ENCODE measurements at regions not wholly inside any gene's neighbourhood (a gene's known extent, or its start where the extent isn't known, plus 50 kb on each side); places are given as distances from the start of the nearest gene placed in this dataset.

- Histone ChIP-seq H3K4me1 (ENCODE audit: insufficient read depth, low read length) (no peaks in the 10 kb centered on the region), H3K9ac (ENCODE audit: low read depth, low read length) (no peak overlapping the region), H2AFZ (ENCODE audit: low read depth, low read length) (no peak overlapping the region), H3K27ac (ENCODE audit: low read length) (no peak overlapping the region), H3K79me2 (ENCODE audit: insufficient read depth, low read length) (no peaks in the 10 kb centered on the region), H3K36me3 (ENCODE audit: insufficient read depth, low read length) (no peaks in the 10 kb centered on the region), H3K9me3 (ENCODE audit: insufficient read depth, low read length, severe bottlenecking) (no peaks in the 10 kb centered on the region), H3K4me3 (ENCODE audit: low read depth in 1 of 2, low read length in 2 of 2) (no peak overlapping the region), H3K4me2 (ENCODE audit: insufficient read depth, low read length) (no peak overlapping the region), H4K20me1 (ENCODE audit: insufficient read depth, low read length) (no peaks in the 10 kb centered on the region), H3K27me3 (ENCODE audit: insufficient read depth, low read length, poor library complexity) (peaks cover 11% of the 10 kb centered on the region)
- DNase-seq (no peak), ATAC-seq (ENCODE audit: insufficient read depth, low read depth) (no peak)
- TF ChIP-seq EZH2 (IDR thresholded peaks at IDR 0.05; ENCODE audit: borderline replicate concordance, low read depth, low read length, severe bottlenecking): no peak
- TF ChIP-seq CTCF (IDR thresholded peaks at IDR 0.05; ENCODE audit: borderline replicate concordance, extremely low read depth, low read length, poor library complexity, severe bottlenecking): no peak
Observed at GRCh38 chr18:2171840-2172625, 399.3 kb downstream of the METTL4 start.

- Histone ChIP-seq H3K27me3 (ENCODE audit: insufficient read depth, low read length, poor library complexity) (peaks cover 11% of the 10 kb centered on the region), H4K20me1 (ENCODE audit: insufficient read depth, low read length) (no peaks in the 10 kb centered on the region), H3K4me3 (ENCODE audit: low read depth in 1 of 2, low read length in 2 of 2) (no peak overlapping the region), H3K9me3 (ENCODE audit: insufficient read depth, low read length, severe bottlenecking) (no peaks in the 10 kb centered on the region), H3K36me3 (ENCODE audit: insufficient read depth, low read length) (no peaks in the 10 kb centered on the region), H2AFZ (ENCODE audit: low read depth, low read length) (no peak overlapping the region), H3K4me2 (ENCODE audit: insufficient read depth, low read length) (no peak overlapping the region), H3K27ac (ENCODE audit: low read length) (no peak overlapping the region), H3K9ac (ENCODE audit: low read depth, low read length) (no peak overlapping the region), H3K79me2 (ENCODE audit: insufficient read depth, low read length) (no peaks in the 10 kb centered on the region), H3K4me1 (ENCODE audit: insufficient read depth, low read length) (no peaks in the 10 kb centered on the region)
- ATAC-seq (ENCODE audit: insufficient read depth, low read depth) (no peak), DNase-seq (no peak)
- TF ChIP-seq CTCF (IDR thresholded peaks at IDR 0.05; ENCODE audit: borderline replicate concordance, extremely low read depth, low read length, poor library complexity, severe bottlenecking) (no peak), EZH2 (IDR thresholded peaks at IDR 0.05; ENCODE audit: borderline replicate concordance, low read depth, low read length, severe bottlenecking) (no peak)
Observed at GRCh38 chr18:2172881-2173280, 398.4 kb downstream of the METTL4 start.

- no peak overlapping the region for H3K27ac ChIP-seq (ENCODE audit: low read length)
- H3K9ac ChIP-seq (ENCODE audit: low read depth, low read length): no peak overlapping the region
- no peak overlapping the region for H2AFZ ChIP-seq (ENCODE audit: low read depth, low read length)
- TF ChIP-seq EZH2 (IDR thresholded peaks at IDR 0.05; ENCODE audit: borderline replicate concordance, low read depth, low read length, severe bottlenecking) (no peak), CTCF (IDR thresholded peaks at IDR 0.05; ENCODE audit: borderline replicate concordance, extremely low read depth, low read length, poor library complexity, severe bottlenecking) (no peak)
- H3K36me3 ChIP-seq (ENCODE audit: insufficient read depth, low read length): no peaks in the 10 kb centered on the region
- no peak overlapping the region for H3K4me3 ChIP-seq (ENCODE audit: low read depth in 1 of 2, low read length in 2 of 2)
- no peaks in the 10 kb centered on the region for H3K4me1 ChIP-seq (ENCODE audit: insufficient read depth, low read length)
- H3K27me3 ChIP-seq (ENCODE audit: insufficient read depth, low read length, poor library complexity): peaks cover 11% of the 10 kb centered on the region
- no peak for DNase-seq
- H3K79me2 ChIP-seq (ENCODE audit: insufficient read depth, low read length): no peaks in the 10 kb centered on the region
- no peak overlapping the region for H3K4me2 ChIP-seq (ENCODE audit: insufficient read depth, low read length)
- H4K20me1 ChIP-seq (ENCODE audit: insufficient read depth, low read length): no peaks in the 10 kb centered on the region
- no peaks in the 10 kb centered on the region for H3K9me3 ChIP-seq (ENCODE audit: insufficient read depth, low read length, severe bottlenecking)
- no peak for ATAC-seq (ENCODE audit: insufficient read depth, low read depth)
Observed at GRCh38 chr18:2173486-2173885, 397.8 kb downstream of the METTL4 start.

Data from DND-41 (cell line).